SW480 (cell line): ENCODE measurements at regions not wholly inside any gene's neighbourhood (a gene's known extent, or its start where the extent isn't known, plus 50 kb on each side); places are given as distances from the start of the nearest gene placed in this dataset.
"Not testable (repeated sequence)": the region's sequence is repeated elsewhere in the genome, so short reads cannot be mapped to it uniquely, and the experiment has no call there.

Source experiments
- DNase-seq: peaks from one replicate; pipeline ENCODE4 v3.0.0-alpha.2; 2016; ENCODE audit warnings: low spot score

- DNase-seq, result no peak
Measured at GRCh38 chr6:102761872-102762271, 1368.4 kb downstream of the GRIK2 start.

- no peak for DNase-seq
Measured at GRCh38 chr6:102759415-102759814, 1365.9 kb downstream of the GRIK2 start.

- not testable (repeated sequence) for DNase-seq
Measured at GRCh38 chr6:102758536-102758935, 1365.0 kb downstream of the GRIK2 start.

GRCh38 chr6:102749210-102749971, 1355.9 kb downstream of the GRIK2 start:
- DNase-seq, result no peak

GRCh38 chr6:102746941-102747340, 1353.4 kb downstream of the GRIK2 start:
- no peak for DNase-seq

- no peak for DNase-seq
Measured at GRCh38 chr6:102742754-102743356, 1349.3 kb downstream of the GRIK2 start.

- no peak for DNase-seq
Measured at GRCh38 chr6:102742028-102742427, 1348.5 kb downstream of the GRIK2 start.

GRCh38 chr6:102736941-102737368, 1343.4 kb downstream of the GRIK2 start:
- DNase-seq, result no peak

- DNase-seq, result no peak
Measured at GRCh38 chr6:102732898-102733297, 1339.4 kb downstream of the GRIK2 start.

GRCh38 chr6:102722086-102722485, 1328.6 kb downstream of the GRIK2 start:
- not testable (repeated sequence) for DNase-seq

GRCh38 chr6:102717737-102718456, 1324.4 kb downstream of the GRIK2 start:
- no peak for DNase-seq

GRCh38 chr6:102717252-102717651, 1323.7 kb downstream of the GRIK2 start:
- no peak for DNase-seq

GRCh38 chr6:102701019-102701418, 1307.5 kb downstream of the GRIK2 start:
- no peak for DNase-seq

GRCh38 chr6:102686461-102686860, 1293.0 kb downstream of the GRIK2 start:
- no peak for DNase-seq

GRCh38 chr6:102680413-102680812, 1286.9 kb downstream of the GRIK2 start:
- DNase-seq, result no peak

- DNase-seq, result no peak
Measured at GRCh38 chr6:102679865-102680264, 1286.4 kb downstream of the GRIK2 start.

- no peak for DNase-seq
Measured at GRCh38 chr6:102677225-102677624, 1283.7 kb downstream of the GRIK2 start.

GRCh38 chr6:102670735-102671134, 1277.2 kb downstream of the GRIK2 start:
- DNase-seq, result no peak

GRCh38 chr6:102662851-102663250, 1269.3 kb downstream of the GRIK2 start:
- DNase-seq, result no peak

GRCh38 chr6:102660303-102660702, 1266.8 kb downstream of the GRIK2 start:
- DNase-seq, result no peak

- DNase-seq, result no peak
Measured at GRCh38 chr6:102655823-102656222, 1262.3 kb downstream of the GRIK2 start.

GRCh38 chr6:102641426-102641825, 1247.9 kb downstream of the GRIK2 start:
- DNase-seq, result no peak

GRCh38 chr6:102631921-102632320, 1238.4 kb downstream of the GRIK2 start:
- no peak for DNase-seq
